HG03039 (cell line): ENCODE measurements at regions not wholly inside any gene's neighbourhood (a gene's known extent, or its start where the extent isn't known, plus 50 kb on each side); places are given as distances from the start of the nearest gene placed in this dataset.
"Not testable (repeated sequence)": the region's sequence is repeated elsewhere in the genome, so short reads cannot be mapped to it uniquely, and the experiment has no call there.

Source experiments
- ATAC-seq: cut with Tn5 transposase; IDR thresholded peaks from one replicate; pipeline ENCODE4 v1.9.1; 2021; ENCODE audit warnings: mild to moderate bottlenecking, moderate library complexity; ENCODE audit not compliant: unreplicated experiment

- ATAC-seq: no peak
Observed at GRCh38 chr12:11535127-11535526, 114.3 kb upstream of the ETV6 start.

DNA sequence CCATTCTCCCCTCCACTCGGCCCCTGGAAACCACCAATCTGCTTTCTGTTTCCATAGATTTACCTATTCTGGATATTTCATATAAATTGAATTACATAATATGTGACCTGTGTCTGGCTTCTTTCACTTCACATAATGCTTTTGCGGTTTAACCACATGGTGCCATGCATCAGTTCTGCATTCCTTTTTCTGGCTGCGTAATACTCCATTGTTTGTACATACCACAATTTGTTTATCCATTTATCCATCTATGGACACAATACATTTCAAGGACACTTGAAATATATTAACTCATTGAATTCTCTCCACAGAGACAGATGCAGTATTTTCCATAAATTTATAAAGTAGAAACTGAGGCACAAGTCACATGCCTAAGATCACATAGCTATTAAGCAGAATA is 110.3 kb upstream of the ETV6 start:
- no peak for ATAC-seq

GRCh38 chr12:11540156-11540555 is 109.3 kb upstream of the ETV6 start:
- no peak for ATAC-seq

GRCh38 chr12:11540615-11541310 is 108.7 kb upstream of the ETV6 start:
- no peak for ATAC-seq

DNA sequence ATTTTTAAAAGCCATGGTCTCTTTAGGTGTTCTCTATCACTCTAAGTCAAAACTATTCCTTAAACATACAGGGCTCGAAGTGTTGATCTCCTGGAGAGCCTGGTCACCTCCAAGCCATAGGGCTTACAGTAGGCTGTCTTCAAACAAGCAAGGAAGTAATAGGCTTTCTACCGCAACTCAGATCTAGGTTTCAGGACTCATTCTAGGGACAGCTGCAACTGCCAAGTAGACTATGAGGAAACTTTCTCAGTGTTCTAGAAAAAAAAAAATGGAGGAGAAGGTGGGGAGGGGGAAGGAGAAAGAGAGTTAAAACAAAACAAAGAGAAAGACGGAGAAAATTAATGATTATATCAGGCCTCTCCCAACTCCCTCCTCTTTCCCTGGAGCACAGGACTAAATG is 106.9 kb upstream of the ETV6 start:
- no peak for ATAC-seq

GRCh38 chr12:11543457-11544158 is 105.9 kb upstream of the ETV6 start:
- ATAC-seq: no peak

DNA sequence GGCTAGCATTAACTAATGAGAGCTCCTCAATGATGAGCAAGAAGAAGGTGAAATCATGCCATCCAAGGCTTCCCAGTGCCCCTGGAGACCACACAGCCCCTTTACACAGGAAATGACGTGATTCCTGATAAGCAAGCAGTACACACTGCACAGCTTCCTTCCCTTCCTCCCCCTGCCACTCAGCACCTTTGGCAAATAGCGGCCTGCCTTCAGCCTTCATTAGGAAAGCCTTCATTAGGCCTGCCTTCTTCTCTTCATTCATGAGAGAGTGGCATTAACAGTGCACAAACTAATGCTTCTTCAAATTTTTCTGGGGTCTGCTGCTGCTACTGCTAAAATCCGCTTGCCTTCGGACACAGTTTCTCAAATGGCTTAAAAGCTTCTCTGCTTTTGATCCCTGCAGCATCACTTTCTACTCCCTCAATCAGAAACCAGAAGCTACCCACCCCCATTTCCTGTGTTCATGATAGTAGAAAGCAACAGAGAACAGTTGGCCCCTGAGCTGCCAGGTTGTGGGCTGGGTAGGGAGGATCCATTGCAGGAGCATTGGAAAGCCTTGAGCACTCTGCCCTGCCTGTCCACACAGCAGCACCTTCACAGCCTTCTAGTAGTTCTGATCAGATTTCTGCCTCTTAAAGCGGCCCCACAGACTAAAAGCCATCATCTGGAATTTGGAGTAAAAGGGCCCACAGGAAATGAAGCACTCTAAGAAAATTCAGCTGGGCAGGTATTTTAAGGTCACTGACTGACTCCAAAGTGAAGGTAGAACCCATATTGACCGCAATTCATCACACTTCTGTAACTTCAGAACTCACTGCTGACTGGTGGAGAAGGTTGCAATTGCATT is 103.8 kb upstream of the ETV6 start:
- ATAC-seq: peak; percentile 71

- ATAC-seq: not testable (repeated sequence)
Observed at GRCh38 chr12:11546582-11547270, 102.7 kb upstream of the ETV6 start.

DNA sequence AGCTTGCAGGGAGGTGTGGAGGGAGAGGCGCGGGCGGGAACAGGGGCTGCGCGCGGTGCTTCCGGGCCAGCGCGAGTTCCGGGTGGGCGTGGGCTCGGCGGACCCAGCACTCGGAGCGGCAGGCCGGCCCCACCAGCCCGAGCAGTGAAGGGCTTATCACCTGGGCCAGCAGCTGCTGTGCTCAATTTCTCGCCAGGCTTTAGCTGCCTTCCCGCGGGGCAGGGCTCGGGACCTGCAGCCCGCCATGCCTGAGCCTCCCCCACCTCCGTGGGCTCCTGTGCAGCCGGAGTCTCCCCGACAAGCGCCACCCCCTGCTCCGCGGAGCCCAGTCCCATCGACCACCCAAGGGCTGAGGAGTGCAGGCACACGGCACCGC is 102.2 kb upstream of the ETV6 start:
- not testable (repeated sequence) for ATAC-seq

DNA sequence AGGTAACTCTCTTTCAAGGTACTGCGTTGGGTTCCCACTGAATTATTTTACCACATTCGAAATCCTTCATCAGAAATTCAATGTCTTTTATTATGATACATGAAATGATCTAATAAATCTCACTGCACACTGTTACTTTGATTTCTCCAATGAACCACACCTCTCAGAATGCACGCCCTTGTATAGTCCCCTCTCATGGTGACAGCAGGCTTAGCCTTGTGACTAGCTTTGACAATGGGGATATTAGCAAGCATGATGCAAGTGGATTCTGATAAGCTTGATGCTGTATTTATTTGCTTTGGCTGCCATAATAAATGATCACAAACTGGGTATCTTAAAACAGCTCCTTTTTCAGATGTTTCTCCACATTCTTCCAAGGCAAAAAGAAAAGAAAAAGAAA is 100.4 kb upstream of the ETV6 start:
- ATAC-seq: no peak

- no peak for ATAC-seq
Observed at GRCh38 chr12:11553871-11554533, 95.5 kb upstream of the ETV6 start.

DNA sequence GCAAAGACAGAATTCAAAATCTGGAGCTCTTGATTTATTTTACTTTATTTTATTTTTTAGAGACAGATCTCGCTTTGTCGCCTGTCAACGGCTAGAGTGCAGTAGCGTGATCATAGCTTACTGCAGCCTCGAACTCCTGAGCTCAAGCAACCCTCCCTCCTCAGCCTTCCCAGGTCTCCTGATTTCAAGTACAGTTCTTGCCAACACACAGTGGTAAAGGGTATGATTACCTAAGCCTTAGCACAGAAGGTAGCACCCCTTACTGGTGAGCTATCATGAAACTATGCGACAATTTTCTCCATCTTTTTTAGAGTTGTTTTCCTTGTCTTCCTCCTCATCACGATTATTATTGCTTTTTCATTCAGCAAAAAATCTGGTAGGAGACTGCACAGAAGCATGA is 94.3 kb upstream of the ETV6 start:
- no peak for ATAC-seq

DNA sequence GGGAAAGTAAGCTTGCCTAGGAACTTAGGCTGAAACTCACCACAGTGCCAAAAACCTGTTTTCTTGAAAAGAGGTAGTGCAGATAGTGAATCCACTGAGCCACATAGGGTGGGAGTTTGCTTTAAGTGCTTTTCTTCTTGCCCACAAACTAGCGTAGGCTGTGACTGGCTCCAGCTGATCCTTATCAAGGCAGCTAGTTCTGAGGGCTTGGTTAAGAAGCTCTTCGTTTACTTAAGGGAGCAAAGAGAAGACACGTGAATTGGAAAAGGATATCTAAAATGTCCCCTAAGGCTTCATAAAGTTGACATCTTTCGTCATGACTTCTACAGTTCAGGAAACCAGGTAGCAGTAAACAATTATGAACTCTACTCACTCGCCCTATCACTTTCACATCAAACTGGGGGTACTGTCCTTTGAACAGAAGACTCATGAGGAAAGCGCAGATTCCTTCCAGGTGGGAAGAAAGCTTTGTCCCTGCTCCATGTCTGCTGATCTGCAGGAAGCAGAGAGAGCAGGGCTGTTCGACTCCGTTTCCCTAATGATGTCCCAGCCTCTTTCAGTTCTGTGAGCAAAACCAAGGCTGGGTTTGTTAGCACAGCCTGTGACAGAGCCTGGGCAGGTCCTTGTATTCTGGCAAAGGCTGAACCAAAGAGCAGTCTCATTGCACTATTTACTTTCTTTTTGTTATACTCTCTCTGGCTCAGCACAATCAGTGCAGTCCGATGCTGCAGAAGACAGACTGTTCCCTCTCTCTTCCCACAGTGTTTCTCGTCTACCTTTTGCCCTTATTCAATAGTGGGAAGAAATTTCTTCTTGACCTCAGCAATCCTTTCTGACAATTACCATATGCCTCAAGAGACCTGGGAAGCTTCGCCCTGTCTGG is 93.5 kb upstream of the ETV6 start:
- ATAC-seq: no peak

- ATAC-seq: no peak
Observed at GRCh38 chr12:11556682-11557081, 92.8 kb upstream of the ETV6 start.

DNA sequence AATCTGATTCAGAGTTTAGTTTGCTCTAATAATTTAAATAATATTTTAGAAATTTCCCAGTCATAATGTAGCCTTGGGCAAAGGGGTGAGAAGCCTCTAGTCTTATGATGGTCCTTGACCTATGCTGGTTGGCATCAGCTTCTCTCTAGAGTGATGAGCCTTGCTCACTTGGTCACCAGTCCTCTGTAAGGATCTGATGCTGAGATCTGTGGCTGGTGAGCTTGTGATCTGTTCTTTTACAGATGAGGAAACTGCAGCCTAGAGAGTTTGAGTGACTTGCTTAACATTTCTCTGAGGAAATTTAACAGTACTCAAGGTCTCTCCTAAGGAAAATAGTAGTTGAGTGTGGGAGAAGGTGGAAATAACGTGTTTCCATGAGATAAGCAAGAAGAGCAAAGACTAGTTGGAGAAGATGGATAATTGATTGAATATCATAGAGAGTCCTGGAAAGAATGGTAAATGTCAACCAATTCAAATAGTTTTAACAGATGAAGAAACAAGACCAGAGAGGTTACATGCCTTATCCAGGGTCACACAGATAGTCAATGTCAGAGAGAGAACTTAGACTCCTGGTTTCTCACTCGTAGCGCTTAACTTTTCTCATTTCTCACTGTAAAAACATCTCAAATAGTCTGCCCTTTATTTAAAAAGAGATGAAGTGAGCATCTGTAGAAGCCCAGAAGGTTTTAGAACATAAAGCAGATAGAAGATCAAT is 89.7 kb upstream of the ETV6 start:
- ATAC-seq: no peak

DNA sequence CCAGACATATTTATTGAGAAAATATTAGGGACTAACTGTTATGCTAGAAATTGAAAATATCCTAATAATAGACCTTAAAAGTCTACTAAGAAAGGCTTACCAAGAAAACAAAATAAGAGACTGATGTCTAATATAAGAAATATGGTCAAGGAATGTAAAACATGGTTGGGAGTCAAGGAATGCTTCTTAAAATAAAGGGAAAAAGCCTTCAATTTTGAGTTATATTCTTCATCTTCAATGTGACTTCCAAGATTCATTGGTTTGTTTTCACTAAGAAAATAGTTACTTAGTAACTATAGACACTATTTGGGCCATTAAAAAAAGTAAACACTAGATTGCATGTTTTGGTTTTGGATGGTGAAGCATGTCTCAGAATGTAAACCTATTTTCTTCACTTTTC is 88.1 kb upstream of the ETV6 start:
- no peak for ATAC-seq

GRCh38 chr12:11563785-11564739 is 85.4 kb upstream of the ETV6 start:
- no peak for ATAC-seq
